HCT116 (cell line): ENCODE measurements at regions not wholly inside any gene's neighbourhood (a gene's known extent, or its start where the extent isn't known, plus 50 kb on each side); places are given as distances from the start of the nearest gene placed in this dataset.

Experiments used
- ATAC-seq: fragments of 200-7000 bp; cut with Tn5 transposase; 2 replicates; pipeline ENCODE4 v1.9.1; 2020; ENCODE audit warnings: mild to moderate bottlenecking, moderate library complexity
- BruUV-seq: library from RNA; stranded (reverse); fragments of 400-500 nt; replicated peaks from 2 replicates; lab custom pipeline; 2021; lab: Mats Ljungman, UMichigan
- CTCF ChIA-PET: fragments of 300-600 bp; sonication (Branson Sonifier 250); formaldehyde crosslinking; loops from one replicate; lab custom pipeline; 2021; ENCODE audit warnings: antibody characterized with exemption; lab: Charles Lee
- POLR2A ChIA-PET: fragments of 300-600, 350-600 bp; sonication (Branson Sonifier 250); formaldehyde crosslinking; loops from one replicate; lab custom pipeline; 2021; ENCODE audit warnings: antibody characterized with exemption; lab: Charles Lee
- RAD21 ChIA-PET, 2 experiments: fragments of 300-600 bp; sonication (Branson Sonifier 250); formaldehyde crosslinking; loops; one replicate each; lab custom pipeline; 2023; ENCODE audit warnings: low total read pairs in 2 of 2; ENCODE audit not compliant: uncharacterized antibody in 2 of 2, unreplicated experiment in 2 of 2, low non-redundant PET in 1 of 2; lab: Charles Lee
- DNase-seq: peaks from one replicate; pipeline ENCODE4 v3.0.0-alpha.2; 2010; ENCODE audit warnings: low read depth, low spot score
- H2AFZ ChIP-seq: fragments of 200-600 bp; shearing (Covaris generic), sonication (generic); 2 replicates; pipeline ENCODE4 v1.6.1; 2017; ENCODE audit warnings: low read depth, mixed run types, mixed read lengths, antibody characterized with exemption, low read length; ENCODE audit not compliant: poor library complexity, severe bottlenecking
- H3K27ac ChIP-seq: 2 replicates; pipeline ENCODE4 v1.5.1; 2012; ENCODE audit warnings: low read depth, low read length
- H3K27me3 ChIP-seq: fragments of 200-600 bp; sonication (generic); 2 replicates; pipeline ENCODE4 v1.6.1; 2016; ENCODE audit warnings: mixed run types, low read length, mixed read lengths; ENCODE audit not compliant: insufficient read depth
- H3K36me3 ChIP-seq, 2 experiments: fragments of 200-500 bp in 1 of 2; fragments of 200-600 bp in 1 of 2; sonication (Bioruptor generic) in 1 of 2; sonication (generic) in 1 of 2; 2 replicates each; pipeline versions ENCODE4 v1.5.1 to v1.6.1; 2014 to 2016; ENCODE audit warnings: low read length in 2 of 2, inconsistent platforms in 1 of 2, mixed read lengths in 1 of 2, mixed run types in 1 of 2; ENCODE audit not compliant: insufficient read depth in 2 of 2, control insufficient read depth in 1 of 2
- H3K4me1 ChIP-seq, 2 experiments: fragments of 200-600 bp in 1 of 2; sonication (generic) in 1 of 2; 2 replicates each; pipeline versions ENCODE4 v1.5.1 to v1.6.1; 2012 to 2017; ENCODE audit warnings: low read length in 2 of 2, inconsistent platforms in 1 of 2, mild to moderate bottlenecking in 1 of 2, mixed read lengths in 1 of 2, mixed run types in 1 of 2, moderate library complexity in 1 of 2; ENCODE audit not compliant: insufficient read depth in 2 of 2, control insufficient read depth in 1 of 2
- H3K4me2 ChIP-seq: fragments of 200-600 bp; sonication (generic); 2 replicates; pipeline ENCODE4 v1.6.1; 2017; ENCODE audit warnings: mixed run types, low read length, mixed read lengths
- H3K4me3 ChIP-seq, 2 experiments: fragments of 200-600 bp in 1 of 2; sonication (generic) in 1 of 2; replicated peaks in 1 of 2; 2 replicates each; pipeline ENCODE4 v1.5.1; 2011 to 2016; ENCODE audit warnings: low read length in 2 of 2, control low read depth in 1 of 2, low read depth in 1 of 2, mild to moderate bottlenecking in 1 of 2, mixed read lengths in 1 of 2, mixed run types in 1 of 2
- H3K79me2 ChIP-seq: fragments of 200-600 bp; sonication (generic); 2 replicates; pipeline ENCODE4 v1.6.1; 2017; ENCODE audit warnings: mild to moderate bottlenecking, mixed run types, low read length, moderate library complexity, mixed read lengths; ENCODE audit not compliant: insufficient read depth
- H3K9ac ChIP-seq: fragments of 200-600 bp; sonication (generic); 2 replicates; pipeline ENCODE4 v1.6.1; 2016; ENCODE audit warnings: low read length, mixed read lengths
- H3K9me2 ChIP-seq: fragments of 200-600 bp; sonication (generic), shearing (Covaris generic); 2 replicates; pipeline ENCODE4 v1.6.1; 2017; ENCODE audit warnings: mixed run types, mild to moderate bottlenecking, moderate library complexity; ENCODE audit not compliant: insufficient read depth
- H3K9me3 ChIP-seq, 2 experiments: fragments of 200-500 bp in 1 of 2; fragments of 200-600 bp in 1 of 2; sonication (Bioruptor generic) in 1 of 2; sonication (generic) in 1 of 2; 2 replicates each; pipeline ENCODE4 v1.6.1; 2014 to 2017; ENCODE audit warnings: low read length in 2 of 2, mixed read lengths in 2 of 2, inconsistent platforms in 1 of 2, low read depth in 1 of 2, mild to moderate bottlenecking in 1 of 2, mixed run types in 1 of 2, moderate library complexity in 1 of 2; ENCODE audit not compliant: control insufficient read depth in 1 of 2, insufficient read depth in 1 of 2
- H4K20me1 ChIP-seq: fragments of 200-600 bp; sonication (generic), shearing (Covaris generic); 2 replicates; pipeline ENCODE4 v1.6.1; 2017; ENCODE audit warnings: mixed run types, mild to moderate bottlenecking, moderate library complexity; ENCODE audit not compliant: insufficient read depth
- ATF3 ChIP-seq: IDR thresholded peaks from 2 replicates; pipeline ENCODE4 v1.6.1; 2012
- EGR1 ChIP-seq: IDR thresholded peaks from 2 replicates; pipeline ENCODE4 v1.6.1; 2012; ENCODE audit warnings: low read depth
- ELF1 ChIP-seq: IDR thresholded peaks from 2 replicates; pipeline ENCODE4 v1.6.1; 2012; ENCODE audit warnings: low read depth, borderline replicate concordance
- JUND ChIP-seq: IDR thresholded peaks from 2 replicates; pipeline ENCODE4 v1.6.1; 2012
- POLR2AphosphoS5 ChIP-seq: IDR thresholded peaks from 2 replicates; pipeline ENCODE4 v1.6.1; 2011; ENCODE audit warnings: mild to moderate bottlenecking, low read depth, low read length, moderate library complexity
- RAD21 ChIP-seq: IDR thresholded peaks from 2 replicates; pipeline ENCODE4 v1.6.1; 2012; ENCODE audit warnings: low read depth, mild to moderate bottlenecking
- REST ChIP-seq: IDR thresholded peaks from 2 replicates; pipeline ENCODE4 v1.6.1; 2012; ENCODE audit warnings: low read depth
- SIN3A ChIP-seq: IDR thresholded peaks from 2 replicates; pipeline ENCODE4 v1.6.1; 2012; ENCODE audit warnings: low read depth
- SRF ChIP-seq: IDR thresholded peaks from 2 replicates; pipeline ENCODE4 v1.6.1; 2012; ENCODE audit warnings: low read depth
- TCF7L2 ChIP-seq: IDR thresholded peaks from 2 replicates; pipeline ENCODE4 v1.7.0; 2011; ENCODE audit warnings: borderline replicate concordance, inconsistent platforms; ENCODE audit not compliant: insufficient read depth, insufficient read length; ENCODE audit errors: extremely low read depth
- YY1 ChIP-seq: IDR thresholded peaks from 2 replicates; pipeline ENCODE4 v1.6.1; 2011; ENCODE audit warnings: low read length, low read depth, moderate library complexity, mild to moderate bottlenecking; ENCODE audit not compliant: insufficient replicate concordance; ENCODE audit errors: extremely low read depth
- ZBTB33 ChIP-seq: IDR thresholded peaks from 2 replicates; pipeline ENCODE4 v1.6.1; 2011; ENCODE audit warnings: mild to moderate bottlenecking, low read length, moderate library complexity; ENCODE audit not compliant: insufficient replicate concordance; ENCODE audit errors: extremely low read depth
- ZNF274 ChIP-seq: fragments of 200-500 bp; sonication (Bioruptor generic); IDR thresholded peaks from 2 replicates; pipeline ENCODE4 v1.6.1; 2014; ENCODE audit warnings: mild to moderate bottlenecking, low read depth, low read length, inconsistent platforms
- intact Hi-C: fragments of 100-400 bp; cut with micrococcal nuclease; formaldehyde crosslinking; loops from 2 replicates; pipeline ENCODE4 v1.10.0; 2022

DNA sequence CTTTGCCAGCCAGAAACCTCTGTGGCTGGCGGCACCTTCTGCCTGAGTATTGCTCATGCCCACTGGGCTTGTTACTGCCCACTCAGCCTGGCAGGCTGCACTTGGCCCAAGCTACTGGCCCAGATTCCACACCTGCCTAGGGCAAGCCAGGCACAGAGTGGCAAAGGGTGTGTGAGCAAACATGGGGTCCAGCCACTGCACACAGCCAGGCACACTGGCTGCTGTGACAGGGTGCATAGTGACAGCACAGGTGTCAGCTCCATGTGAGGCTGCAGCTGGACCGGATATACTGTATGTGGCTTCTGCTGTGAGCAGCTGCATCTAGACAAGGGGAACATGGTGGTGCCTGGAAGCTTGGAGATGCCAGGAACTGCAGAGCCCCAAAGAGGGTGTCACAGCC is 113.9 kb downstream of the COPS8 start:
- peaks cover 0 to 4% of the 10 kb centered on the region in 2 experiments; a peak in 1 of 4 replicates for H3K9me3 ChIP-seq
- no peaks in the 10 kb centered on the region for H3K79me2 ChIP-seq
- no peak overlapping the region for H3K4me2 ChIP-seq
- BruUV-seq: no TSS peak
- no peaks in the 10 kb centered on the region for H3K9me2 ChIP-seq
- intact Hi-C loops: no loop called here
- ChIA-PET RAD21 (interaction anchor here in 1 of 2 experiments (0.7 kb wide), 1 partner anchor 139 kb away, joined by 3 read pairs; no protein-coding TSS in a partner anchor), POLR2A (no interaction called here), CTCF (no interaction called here)
- no peak overlapping the region for H3K4me3 ChIP-seq
- H3K27ac ChIP-seq: no peak overlapping the region
- no peak overlapping the region for H2AFZ ChIP-seq
- no peaks in the 10 kb centered on the region for H3K36me3 ChIP-seq
- H3K9ac ChIP-seq: no peak overlapping the region
- peaks cover 20 to 34% of the 10 kb centered on the region in 2 experiments for H3K4me1 ChIP-seq
- H4K20me1 ChIP-seq: no peaks in the 10 kb centered on the region; the same call in 1 of the 2 replicates
- peaks cover 9% of the 10 kb centered on the region; the same call in 1 of the 2 replicates for H3K27me3 ChIP-seq
- no peak for TF ChIP-seq SRF
- no peak for TF ChIP-seq YY1
- TF ChIP-seq ELF1: no peak
- no peak for TF ChIP-seq TCF7L2
- TF ChIP-seq JUND: no peak
- no peak for TF ChIP-seq ZBTB33
- no peak for TF ChIP-seq RAD21
- TF ChIP-seq POLR2AphosphoS5: no peak
- no peak for TF ChIP-seq ATF3
- TF ChIP-seq SIN3A: no peak
- TF ChIP-seq EGR1: no peak
- TF ChIP-seq REST: no peak
- no peak for TF ChIP-seq ZNF274
- DNase-seq: no peak
- ATAC-seq: no peak
